ENCODE measurements at regions not wholly inside any gene's neighbourhood (a gene's known extent, or its start where the extent isn't known, plus 50 kb on each side); places are given as distances from the start of the nearest gene placed in this dataset.

DNA sequence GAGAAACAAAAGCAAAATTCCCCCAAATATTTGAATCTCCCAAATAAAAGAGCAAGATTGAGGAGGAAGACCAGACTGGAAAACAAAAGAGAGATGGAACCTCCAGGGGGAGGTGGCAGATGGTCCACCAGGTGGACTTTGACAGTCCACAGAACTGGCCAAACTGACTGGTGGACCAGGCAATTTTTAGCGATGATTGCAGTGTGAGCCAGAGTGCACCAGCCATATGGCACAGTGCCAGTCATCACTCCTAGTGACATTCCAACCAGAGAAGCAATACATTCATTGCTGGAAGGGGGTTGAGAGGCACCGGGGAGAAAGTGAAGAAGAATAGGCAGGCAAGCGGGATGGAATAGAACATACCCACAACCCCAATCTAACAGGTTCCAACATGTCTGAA, 182.9 kb downstream of the EXOC5 start:
- TF ChIP-seq CTCF (conservative IDR thresholded peaks at IDR 0.05) = no peak
- TF ChIP-seq ZFX (IDR thresholded peaks at IDR 0.05) = no peak
